ENCODE measurements at regions not wholly inside any gene's neighbourhood (a gene's known extent, or its start where the extent isn't known, plus 50 kb on each side); places are given as distances from the start of the nearest gene placed in this dataset.

DNA sequence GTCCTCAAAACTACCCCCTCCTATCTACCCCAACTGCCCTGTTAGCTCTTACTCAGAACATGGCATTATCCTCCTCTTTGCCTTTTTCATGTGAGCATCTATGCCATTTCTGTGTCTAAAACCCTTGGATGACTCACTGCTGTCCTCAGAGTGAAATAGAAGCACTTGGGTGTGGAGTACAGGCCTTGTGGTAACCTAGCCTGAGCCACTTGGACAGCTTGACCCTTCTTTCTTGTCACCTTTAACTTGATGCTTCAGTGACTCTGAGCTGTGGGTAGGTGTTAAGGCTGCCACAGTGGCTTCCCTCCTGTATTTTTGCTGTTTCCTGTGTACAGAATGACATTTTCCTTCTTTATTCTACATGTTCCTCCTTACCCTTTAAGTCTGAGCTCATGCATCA lies 391.4 kb downstream of the SH3GL2 start:
- Mint-ChIP-seq H3K27ac (no peak overlapping the region), H3K4me1 (no peaks in the 10 kb centered on the region), H3K4me3 (no peak overlapping the region), H3K27me3 (no peaks in the 10 kb centered on the region), H3K36me3 (no peaks in the 10 kb centered on the region), H3K9me3 (peaks cover 0 to 7% (median 4%) of the 10 kb centered on the region in 3 donors)

GRCh38 chr9:17978773-17979172 lies 399.9 kb downstream of the SH3GL2 start:
- H3K9me3 Mint-ChIP-seq, result peaks cover 13 to 22% (median 16%) of the 10 kb centered on the region in 3 donors
- no peaks in the 10 kb centered on the region for H3K36me3 Mint-ChIP-seq
- H3K4me3 Mint-ChIP-seq, result no peak overlapping the region
- H3K27ac Mint-ChIP-seq, result no peak overlapping the region
- H3K4me1 Mint-ChIP-seq, result no peaks in the 10 kb centered on the region
- H3K27me3 Mint-ChIP-seq, result no peaks in the 10 kb centered on the region

- Mint-ChIP-seq H3K9me3 (peaks cover 0 to 5% (median 2%) of the 10 kb centered on the region in 3 donors), H3K27me3 (no peaks in the 10 kb centered on the region), H3K4me1 (no peaks in the 10 kb centered on the region), H3K36me3 (no peaks in the 10 kb centered on the region), H3K27ac (no peak overlapping the region), H3K4me3 (no peak overlapping the region)
Measured at GRCh38 chr9:17986595-17986994, 407.7 kb downstream of the SH3GL2 start.

DNA sequence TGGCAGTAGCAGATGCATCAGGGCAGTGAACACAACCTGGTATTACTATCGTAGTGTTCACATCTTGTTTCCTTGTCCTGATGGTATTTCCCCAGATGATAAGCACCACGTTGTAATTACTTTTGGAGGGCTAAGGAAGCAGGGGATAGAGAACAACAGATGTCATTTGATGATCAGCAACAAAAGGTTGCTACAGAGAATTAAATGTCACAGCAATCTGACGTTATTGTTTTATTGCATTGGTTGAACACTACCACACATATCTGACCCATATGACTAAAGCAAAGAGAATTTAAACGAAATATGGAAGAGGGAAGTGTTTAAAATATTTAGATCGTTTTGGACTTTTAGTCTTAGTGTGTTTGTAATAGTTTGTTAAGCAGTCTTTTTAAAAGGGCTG lies 408.3 kb downstream of the SH3GL2 start:
- Mint-ChIP-seq H3K4me1 (no peaks in the 10 kb centered on the region), H3K36me3 (no peaks in the 10 kb centered on the region), H3K27me3 (no peaks in the 10 kb centered on the region), H3K4me3 (no peak overlapping the region), H3K27ac (no peak overlapping the region), H3K9me3 (peaks cover 0 to 3% (median 2%) of the 10 kb centered on the region in 3 donors)

DNA sequence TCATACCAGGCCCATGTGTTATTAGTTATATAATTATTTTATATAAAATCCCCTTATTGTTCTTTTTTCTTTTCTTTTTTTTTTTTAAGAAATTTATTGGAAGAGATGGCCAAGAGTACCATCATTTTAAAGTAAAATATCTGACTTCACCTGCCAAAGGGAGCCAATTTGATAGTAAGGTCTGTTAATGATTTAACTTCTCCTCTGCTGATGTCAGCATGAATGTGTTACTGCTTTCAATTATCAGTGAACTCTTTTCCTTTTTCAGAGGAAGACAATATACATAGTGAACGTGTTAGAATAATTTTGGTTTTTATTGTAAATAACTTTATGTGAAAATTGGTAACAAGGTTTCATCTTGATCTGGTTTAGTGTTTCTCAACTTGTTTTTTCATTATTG lies 409.6 kb downstream of the SH3GL2 start:
- no peak overlapping the region for H3K27ac Mint-ChIP-seq
- H3K4me3 Mint-ChIP-seq, result no peak overlapping the region
- no peaks in the 10 kb centered on the region for H3K36me3 Mint-ChIP-seq
- H3K9me3 Mint-ChIP-seq, result peaks cover 0 to 3% (median 2%) of the 10 kb centered on the region in 3 donors
- no peaks in the 10 kb centered on the region for H3K4me1 Mint-ChIP-seq
- H3K27me3 Mint-ChIP-seq, result no peaks in the 10 kb centered on the region

DNA sequence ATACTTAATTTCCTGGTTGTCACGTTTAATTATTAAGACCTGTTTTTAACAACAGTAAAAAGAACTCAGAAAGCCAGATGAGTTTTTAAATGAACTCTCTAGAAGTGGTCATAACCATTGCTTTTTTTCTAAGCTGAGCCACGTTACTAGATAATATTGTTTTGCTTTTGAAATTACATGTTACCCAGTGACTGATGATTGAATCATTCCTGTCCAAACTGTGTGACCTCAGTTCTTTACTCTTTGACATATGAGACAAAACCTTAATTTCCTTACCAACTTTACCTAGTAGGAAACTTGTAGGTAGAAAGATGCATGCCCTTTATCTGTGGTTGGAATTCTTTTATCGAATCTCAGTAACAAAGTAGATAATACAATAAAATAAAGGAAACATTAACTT lies 411.7 kb downstream of the SH3GL2 start:
- no peaks in the 10 kb centered on the region for H3K4me1 Mint-ChIP-seq
- no peak overlapping the region for H3K27ac Mint-ChIP-seq
- H3K27me3 Mint-ChIP-seq, result no peaks in the 10 kb centered on the region
- no peaks in the 10 kb centered on the region for H3K36me3 Mint-ChIP-seq
- peaks cover 0 to 3% (median 2%) of the 10 kb centered on the region in 3 donors for H3K9me3 Mint-ChIP-seq
- H3K4me3 Mint-ChIP-seq, result no peak overlapping the region

GRCh38 chr9:17993024-17993423 lies 414.2 kb downstream of the SH3GL2 start:
- no peak overlapping the region for H3K27ac Mint-ChIP-seq
- H3K27me3 Mint-ChIP-seq, result no peaks in the 10 kb centered on the region
- no peaks in the 10 kb centered on the region for H3K36me3 Mint-ChIP-seq
- H3K9me3 Mint-ChIP-seq, result peaks cover 0 to 3% (median under 1%) of the 10 kb centered on the region in 3 donors
- no peaks in the 10 kb centered on the region for H3K4me1 Mint-ChIP-seq
- H3K4me3 Mint-ChIP-seq, result no peak overlapping the region

DNA sequence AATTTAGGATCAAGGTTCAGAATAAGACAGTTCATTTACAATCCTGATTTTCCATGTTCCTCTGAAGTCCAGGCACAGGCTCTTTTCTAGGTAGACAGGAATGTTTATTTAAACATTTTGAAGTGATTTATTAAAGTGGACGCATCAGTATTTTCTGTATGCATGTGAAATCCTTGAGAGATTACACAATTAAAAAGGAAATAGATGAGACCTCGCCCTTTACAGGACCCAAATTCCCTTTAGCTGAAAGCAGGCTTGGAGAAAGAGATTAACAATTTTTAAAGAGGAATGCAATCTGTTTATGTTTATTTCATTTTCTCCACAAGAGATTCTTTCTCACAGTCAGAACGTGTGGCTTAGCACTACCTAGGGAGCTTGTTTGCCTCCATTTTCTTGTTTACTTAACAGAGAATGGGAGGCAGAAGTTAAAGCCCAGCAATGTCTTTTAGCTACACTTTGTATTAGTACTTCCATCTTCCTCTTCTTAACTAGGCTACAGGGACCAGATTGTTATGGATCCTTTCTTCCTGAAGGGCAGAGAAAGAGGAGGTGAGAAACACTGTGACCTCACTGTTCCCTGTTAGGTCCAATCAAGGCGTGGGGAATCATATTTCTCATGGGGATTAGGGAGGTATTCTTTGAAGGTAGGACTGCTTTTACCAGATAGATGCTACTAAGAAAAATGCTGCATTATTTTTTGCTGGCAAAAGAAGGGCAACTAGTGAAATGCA lies 416.0 kb downstream of the SH3GL2 start:
- H3K36me3 Mint-ChIP-seq, result no peaks in the 10 kb centered on the region
- no peaks in the 10 kb centered on the region for H3K4me1 Mint-ChIP-seq
- no peak overlapping the region for H3K4me3 Mint-ChIP-seq
- peaks cover 0 to 3% (median 0%) of the 10 kb centered on the region in 3 donors for H3K9me3 Mint-ChIP-seq
- H3K27ac Mint-ChIP-seq, result no peak overlapping the region
- no peaks in the 10 kb centered on the region for H3K27me3 Mint-ChIP-seq

DNA sequence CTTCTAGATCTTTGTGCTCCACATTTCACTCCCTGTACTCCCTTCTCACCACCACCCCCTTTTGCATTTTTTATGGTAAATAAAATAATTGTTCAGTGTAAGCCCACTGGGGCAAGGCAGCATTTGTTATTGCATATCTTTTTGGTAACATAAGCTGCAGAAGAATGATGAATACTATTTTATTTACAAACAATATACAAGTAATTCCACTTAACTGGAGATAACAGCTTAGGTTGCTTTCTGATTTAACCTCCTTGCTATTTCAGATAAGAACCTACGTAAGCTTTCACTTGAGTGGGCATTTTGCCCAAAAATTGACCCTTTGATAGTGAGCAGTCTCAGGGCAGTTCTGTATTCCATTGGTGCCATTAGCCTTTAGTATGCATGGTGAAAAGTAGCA lies 417.9 kb downstream of the SH3GL2 start:
- no peaks in the 10 kb centered on the region for H3K27me3 Mint-ChIP-seq
- no peak overlapping the region for H3K4me3 Mint-ChIP-seq
- peaks cover 0 to under 1% (median 0%) of the 10 kb centered on the region in 3 donors for H3K9me3 Mint-ChIP-seq
- H3K36me3 Mint-ChIP-seq, result no peaks in the 10 kb centered on the region
- H3K4me1 Mint-ChIP-seq, result no peaks in the 10 kb centered on the region
- H3K27ac Mint-ChIP-seq, result no peak overlapping the region

- Mint-ChIP-seq H3K4me3 (no peak overlapping the region), H3K27ac (peak overlapping the region in 1 of 3 donors; percentile 83), H3K4me1 (no peaks in the 10 kb centered on the region), H3K9me3 (peaks cover 0 to 4% (median 3%) of the 10 kb centered on the region in 3 donors), H3K36me3 (no peaks in the 10 kb centered on the region), H3K27me3 (no peaks in the 10 kb centered on the region)
Measured at GRCh38 chr9:18002718-18003438, 424.0 kb downstream of the SH3GL2 start.

DNA sequence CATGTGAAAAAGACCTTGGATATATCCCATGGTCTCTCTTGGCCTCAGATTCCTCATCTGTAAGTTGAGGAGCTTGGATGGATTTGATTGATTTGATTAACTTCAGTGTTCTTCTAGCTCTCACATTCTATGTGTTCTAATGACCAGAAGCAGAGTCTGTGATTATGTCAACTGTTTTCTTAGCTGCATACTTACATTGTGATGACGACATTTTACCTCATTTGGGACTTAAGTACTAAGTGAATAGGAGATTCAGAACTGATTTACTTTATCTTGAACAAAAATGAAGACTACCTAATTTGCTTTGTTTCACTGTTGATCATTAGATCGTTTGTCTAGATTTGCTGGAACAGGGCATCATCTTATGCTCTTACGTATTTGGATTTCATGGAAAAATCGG lies 427.7 kb downstream of the SH3GL2 start:
- Mint-ChIP-seq H3K4me3 (no peak overlapping the region), H3K27ac (no peak overlapping the region), H3K9me3 (peaks cover 3 to 5% (median 3%) of the 10 kb centered on the region in 3 donors), H3K36me3 (no peaks in the 10 kb centered on the region), H3K4me1 (no peaks in the 10 kb centered on the region), H3K27me3 (no peaks in the 10 kb centered on the region)

GRCh38 chr9:18007621-18008020 lies 428.8 kb downstream of the SH3GL2 start:
- H3K9me3 Mint-ChIP-seq, result peaks cover 3 to 5% (median 3%) of the 10 kb centered on the region in 3 donors
- no peak overlapping the region for H3K4me3 Mint-ChIP-seq
- H3K4me1 Mint-ChIP-seq, result no peaks in the 10 kb centered on the region

DNA sequence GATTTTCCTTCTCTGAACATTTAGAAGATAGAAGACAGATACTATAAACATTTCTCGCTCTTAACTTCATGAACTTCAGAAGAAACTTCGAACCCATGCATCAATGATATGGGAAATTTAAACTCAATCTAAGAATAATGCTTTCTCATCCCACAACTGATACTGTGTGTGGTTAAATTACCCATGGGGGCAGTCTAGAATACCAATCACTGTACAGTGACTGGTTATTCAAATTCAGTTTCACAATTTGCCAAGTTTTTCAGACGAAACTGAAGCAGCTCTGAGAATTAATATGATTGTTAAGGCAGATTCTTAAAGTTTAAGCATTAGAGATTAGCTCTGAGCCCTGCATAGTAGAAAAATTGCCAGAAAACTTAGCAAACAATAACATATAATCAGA lies 431.0 kb downstream of the SH3GL2 start:
- Mint-ChIP-seq H3K4me1 (no peaks in the 10 kb centered on the region), H3K36me3 (no peaks in the 10 kb centered on the region), H3K27me3 (no peaks in the 10 kb centered on the region), H3K27ac (no peak overlapping the region), H3K4me3 (no peak overlapping the region), H3K9me3 (peaks cover 3 to 8% (median 3%) of the 10 kb centered on the region in 3 donors)

More at GRCh38 chr9:18007621-18008020, 428.8 kb downstream of the SH3GL2 start:
- H3K27ac Mint-ChIP-seq, result no peak overlapping the region
- H3K27me3 Mint-ChIP-seq, result no peaks in the 10 kb centered on the region
- no peaks in the 10 kb centered on the region for H3K36me3 Mint-ChIP-seq

- H3K27ac Mint-ChIP-seq, result no peak overlapping the region
- H3K27me3 Mint-ChIP-seq, result no peaks in the 10 kb centered on the region
- no peaks in the 10 kb centered on the region for H3K4me1 Mint-ChIP-seq
- no peaks in the 10 kb centered on the region for H3K36me3 Mint-ChIP-seq
- H3K4me3 Mint-ChIP-seq, result no peak overlapping the region
- H3K9me3 Mint-ChIP-seq, result peaks cover 3 to 6% (median 3%) of the 10 kb centered on the region in 3 donors
Measured at GRCh38 chr9:18010492-18010891, 431.6 kb downstream of the SH3GL2 start.

- Mint-ChIP-seq H3K27me3 (no peaks in the 10 kb centered on the region), H3K27ac (no peak overlapping the region), H3K4me1 (no peaks in the 10 kb centered on the region), H3K9me3 (peaks cover 3 to 5% (median 3%) of the 10 kb centered on the region in 3 donors), H3K36me3 (no peaks in the 10 kb centered on the region), H3K4me3 (no peak overlapping the region)
Measured at GRCh38 chr9:18012170-18012569, 433.3 kb downstream of the SH3GL2 start.

GRCh38 chr9:18014556-18014955 lies 435.7 kb downstream of the SH3GL2 start:
- Mint-ChIP-seq H3K4me1 (no peaks in the 10 kb centered on the region), H3K4me3 (no peak overlapping the region), H3K27ac (no peak overlapping the region), H3K27me3 (no peaks in the 10 kb centered on the region), H3K36me3 (no peaks in the 10 kb centered on the region), H3K9me3 (peaks cover 0 to 13% (median 9%) of the 10 kb centered on the region in 3 donors)

Measured in IgD-negative memory B cell (primary cell).